ENCODE measurements at regions not wholly inside any gene's neighbourhood (a gene's known extent, or its start where the extent isn't known, plus 50 kb on each side); places are given as distances from the start of the nearest gene placed in this dataset.

DNA sequence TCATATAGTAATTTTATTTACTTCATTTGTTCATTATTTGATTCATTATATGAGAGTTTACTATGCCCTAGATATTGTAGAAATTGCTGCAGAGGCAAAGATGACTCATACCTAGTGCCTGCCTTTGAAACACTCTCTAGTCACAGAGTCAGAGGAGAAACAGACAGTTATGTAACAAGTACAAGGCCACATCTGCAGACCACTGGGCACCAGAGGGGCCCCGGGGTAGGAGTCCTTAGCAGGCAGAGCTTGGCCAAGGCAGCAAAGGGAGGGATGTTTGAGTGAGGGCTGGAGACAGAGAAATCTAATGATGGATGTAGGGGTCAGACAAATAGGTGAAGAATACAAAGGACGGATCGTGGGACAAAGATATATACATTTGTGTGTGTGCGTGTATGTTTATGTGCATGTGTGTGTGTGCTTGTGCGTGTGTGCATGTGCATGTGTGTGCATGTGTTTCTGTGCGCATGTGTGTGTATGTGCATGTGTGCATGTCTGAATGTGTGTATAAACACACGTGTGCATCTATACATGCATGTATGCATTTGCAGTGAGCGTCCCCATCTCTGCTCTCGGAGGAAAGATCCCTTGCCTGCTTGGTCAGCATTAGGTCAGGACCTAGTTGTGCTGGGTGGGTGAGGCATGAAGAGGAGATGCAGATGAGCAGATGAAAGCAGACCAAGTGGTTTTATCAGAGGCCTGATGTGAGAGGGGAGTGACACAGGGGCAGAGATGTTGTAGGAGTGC lies 170.6 kb upstream of the MYT1L start:
- no TSS peak for BruUV-seq (replicated peaks)
- Histone ChIP-seq H3K36me3 (ENCODE audit: low read depth) (no peaks in the 10 kb centered on the region), H3K27ac (no peak overlapping the region), H3K9me3 (ENCODE audit: insufficient read depth, low read depth) (no peaks in the 10 kb centered on the region), H3K27me3 (ENCODE audit: insufficient read depth, low read depth) (peaks cover 24% of the 10 kb centered on the region), H3K9me2 (ENCODE audit: insufficient read depth) (no peaks in the 10 kb centered on the region), H2AFZ (no peak overlapping the region), H4K20me1 (ENCODE audit: insufficient read depth) (no peaks in the 10 kb centered on the region), H3F3A (ENCODE audit: insufficient read depth, low read depth) (no peaks in the 10 kb centered on the region), H3K4me2 (no peak overlapping the region), H3K79me2 (ENCODE audit: low read depth) (no peaks in the 10 kb centered on the region), H3K4me1 (replicated peaks; ENCODE audit: insufficient read depth) (no peaks in the 10 kb centered on the region), H3K4me3 (no peak overlapping the region)
- intact Hi-C loops (cut with micrococcal nuclease; ENCODE audit: unreplicated experiment) = no loop called here
- TF ChIP-seq EZH2 (IDR thresholded peaks at IDR 0.05; ENCODE audit: low read depth) = no peak
- TF ChIP-seq, protein P1, sequence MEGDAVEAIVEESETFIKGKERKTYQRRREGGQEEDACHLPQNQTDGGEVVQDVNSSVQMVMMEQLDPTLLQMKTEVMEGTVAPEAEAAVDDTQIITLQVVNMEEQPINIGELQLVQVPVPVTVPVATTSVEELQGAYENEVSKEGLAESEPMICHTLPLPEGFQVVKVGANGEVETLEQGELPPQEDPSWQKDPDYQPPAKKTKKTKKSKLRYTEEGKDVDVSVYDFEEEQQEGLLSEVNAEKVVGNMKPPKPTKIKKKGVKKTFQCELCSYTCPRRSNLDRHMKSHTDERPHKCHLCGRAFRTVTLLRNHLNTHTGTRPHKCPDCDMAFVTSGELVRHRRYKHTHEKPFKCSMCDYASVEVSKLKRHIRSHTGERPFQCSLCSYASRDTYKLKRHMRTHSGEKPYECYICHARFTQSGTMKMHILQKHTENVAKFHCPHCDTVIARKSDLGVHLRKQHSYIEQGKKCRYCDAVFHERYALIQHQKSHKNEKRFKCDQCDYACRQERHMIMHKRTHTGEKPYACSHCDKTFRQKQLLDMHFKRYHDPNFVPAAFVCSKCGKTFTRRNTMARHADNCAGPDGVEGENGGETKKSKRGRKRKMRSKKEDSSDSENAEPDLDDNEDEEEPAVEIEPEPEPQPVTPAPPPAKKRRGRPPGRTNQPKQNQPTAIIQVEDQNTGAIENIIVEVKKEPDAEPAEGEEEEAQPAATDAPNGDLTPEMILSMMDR (conservative IDR thresholded peaks at IDR 0.05) = no peak
- ChIA-PET POLR2A (ENCODE audit: unreplicated experiment) (no interaction called here), CTCF (no interaction called here)
- no peak for DNase-seq

DNA sequence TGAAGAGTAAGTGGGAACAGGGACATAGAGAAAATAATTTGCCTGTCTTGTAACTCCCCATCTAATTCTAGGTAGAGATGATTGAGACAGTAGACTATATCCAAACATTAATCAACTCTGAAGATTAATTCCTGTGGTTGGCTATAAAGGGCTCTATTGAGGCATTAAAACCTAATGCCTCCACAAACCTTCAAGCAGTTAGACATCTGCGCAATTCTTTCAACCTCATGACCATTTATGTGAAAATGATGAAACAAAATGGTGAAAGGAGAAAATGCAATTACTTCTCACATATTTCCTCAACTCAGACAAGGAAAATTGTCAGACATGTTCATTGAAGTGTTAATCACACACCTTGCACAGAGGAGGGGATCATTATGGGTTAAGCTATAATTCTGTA lies 164.5 kb upstream of the MYT1L start:
- Histone ChIP-seq H3K79me2 (ENCODE audit: low read depth) (no peaks in the 10 kb centered on the region), H3K4me1 (replicated peaks; ENCODE audit: insufficient read depth) (no peaks in the 10 kb centered on the region), H3K27ac (no peak overlapping the region), H3K4me2 (no peak overlapping the region), H2AFZ (no peak overlapping the region), H4K20me1 (ENCODE audit: insufficient read depth) (no peaks in the 10 kb centered on the region), H3K9me3 (ENCODE audit: insufficient read depth, low read depth) (no peaks in the 10 kb centered on the region), H3K9me2 (ENCODE audit: insufficient read depth) (no peaks in the 10 kb centered on the region), H3K4me3 (no peak overlapping the region), H3F3A (ENCODE audit: insufficient read depth, low read depth) (no peaks in the 10 kb centered on the region), H3K36me3 (ENCODE audit: low read depth) (no peaks in the 10 kb centered on the region), H3K27me3 (ENCODE audit: insufficient read depth, low read depth) (no peaks in the 10 kb centered on the region)
- TF ChIP-seq EZH2 (IDR thresholded peaks at IDR 0.05; ENCODE audit: low read depth) = no peak
- TF ChIP-seq, protein P1 (conservative IDR thresholded peaks at IDR 0.05) = no peak
- intact Hi-C loops (cut with micrococcal nuclease; ENCODE audit: unreplicated experiment) = no loop called here
- CTCF ChIA-PET = no interaction called here
- no TSS peak for BruUV-seq (replicated peaks)
- DNase-seq = no peak
- POLR2A ChIA-PET (ENCODE audit: unreplicated experiment) = no interaction called here

DNA sequence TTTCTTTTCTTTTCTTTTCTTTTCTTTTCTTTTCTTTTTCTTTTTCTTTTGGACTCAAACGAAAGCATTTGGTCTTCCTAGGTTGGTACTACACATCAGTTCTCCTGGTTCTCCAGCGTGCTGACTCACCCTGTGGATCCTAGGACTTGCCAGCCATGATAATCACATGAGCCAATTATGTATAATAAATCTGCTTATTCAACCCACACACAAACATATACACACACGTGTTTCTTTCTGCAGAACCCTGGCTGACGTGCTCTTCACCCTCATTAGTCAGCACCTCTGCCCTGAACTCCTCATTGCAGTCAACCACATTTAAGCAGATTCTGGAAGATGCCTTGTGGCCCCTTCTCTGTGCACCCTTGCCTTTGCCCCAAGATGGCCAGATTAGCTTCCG lies 162.4 kb upstream of the MYT1L start:
- Histone ChIP-seq H3K9me2 (ENCODE audit: insufficient read depth) (no peaks in the 10 kb centered on the region), H3K27ac (no peak overlapping the region), H3K9me3 (ENCODE audit: insufficient read depth, low read depth) (no peaks in the 10 kb centered on the region), H3K4me3 (no peak overlapping the region), H3K27me3 (ENCODE audit: insufficient read depth, low read depth) (no peaks in the 10 kb centered on the region), H3F3A (ENCODE audit: insufficient read depth, low read depth) (no peaks in the 10 kb centered on the region), H3K79me2 (ENCODE audit: low read depth) (no peaks in the 10 kb centered on the region), H4K20me1 (ENCODE audit: insufficient read depth) (no peaks in the 10 kb centered on the region), H3K4me1 (replicated peaks; ENCODE audit: insufficient read depth) (no peaks in the 10 kb centered on the region), H3K36me3 (ENCODE audit: low read depth) (no peaks in the 10 kb centered on the region), H2AFZ (no peak overlapping the region), H3K4me2 (no peak overlapping the region)
- no peak for DNase-seq
- no peak for TF ChIP-seq EZH2 (IDR thresholded peaks at IDR 0.05; ENCODE audit: low read depth)
- CTCF ChIA-PET = no interaction called here
- POLR2A ChIA-PET (ENCODE audit: unreplicated experiment) = no interaction called here
- BruUV-seq (replicated peaks) = no TSS peak
- intact Hi-C loops (cut with micrococcal nuclease; ENCODE audit: unreplicated experiment) = no loop called here

DNA sequence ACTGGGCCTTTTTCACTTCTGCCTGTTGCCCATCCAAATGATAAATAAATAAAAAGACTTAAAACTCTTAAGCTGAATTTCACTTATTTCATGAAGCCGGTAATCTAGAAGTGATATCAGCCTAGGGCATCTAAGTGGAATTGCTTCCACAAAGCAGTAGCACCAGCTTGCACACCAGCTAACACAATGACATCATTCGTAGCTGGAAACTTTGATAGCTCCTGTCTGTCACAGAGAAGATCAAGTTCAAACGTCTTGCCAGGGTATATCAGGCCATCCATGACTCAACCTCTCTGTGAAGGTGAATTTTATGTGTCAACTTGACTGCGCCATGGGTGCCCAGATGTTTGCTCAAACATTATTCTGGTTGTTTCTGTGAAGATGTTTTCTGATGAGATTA lies 161.7 kb upstream of the MYT1L start:
- TF ChIP-seq, protein P1 (conservative IDR thresholded peaks at IDR 0.05) = no peak
- no peak for TF ChIP-seq EZH2 (IDR thresholded peaks at IDR 0.05; ENCODE audit: low read depth)
- POLR2A ChIA-PET (ENCODE audit: unreplicated experiment) = no interaction called here
- Histone ChIP-seq H3K36me3 (ENCODE audit: low read depth) (no peaks in the 10 kb centered on the region), H3K27ac (no peak overlapping the region), H3K4me2 (no peak overlapping the region), H4K20me1 (ENCODE audit: insufficient read depth) (no peaks in the 10 kb centered on the region), H3K4me1 (replicated peaks; ENCODE audit: insufficient read depth) (no peaks in the 10 kb centered on the region), H3K4me3 (no peak overlapping the region), H3F3A (ENCODE audit: insufficient read depth, low read depth) (no peaks in the 10 kb centered on the region), H3K27me3 (ENCODE audit: insufficient read depth, low read depth) (no peaks in the 10 kb centered on the region), H3K9me2 (ENCODE audit: insufficient read depth) (no peaks in the 10 kb centered on the region), H3K9me3 (ENCODE audit: insufficient read depth, low read depth) (no peaks in the 10 kb centered on the region), H2AFZ (no peak overlapping the region), H3K79me2 (ENCODE audit: low read depth) (no peaks in the 10 kb centered on the region)
- intact Hi-C loops (cut with micrococcal nuclease; ENCODE audit: unreplicated experiment) = no loop called here
- no TSS peak for BruUV-seq (replicated peaks)
- CTCF ChIA-PET = no interaction called here
- DNase-seq = no peak

Measured in PC-9 (cell line).